22Rv1 (cell line): ENCODE measurements at regions not wholly inside any gene's neighbourhood (a gene's known extent, or its start where the extent isn't known, plus 50 kb on each side); places are given as distances from the start of the nearest gene placed in this dataset.

Source experiments
- H3K27ac ChIP-seq: fragments of 450-650 bp; 2 replicates; pipeline ENCODE4 v1.5.1; 2017
- ZFX ChIP-seq: fragments of 450-650 bp; IDR thresholded peaks from 2 replicates; pipeline ENCODE4 v1.6.1; 2017; ENCODE audit warnings: antibody characterized with exemption, borderline replicate concordance
- TF ChIP-seq, protein P1 (sequence below): fragments of 450-650 bp; IDR thresholded peaks from 2 replicates; pipeline ENCODE4 v1.5.1; 2017; ENCODE audit warnings: mild to moderate bottlenecking

DNA sequence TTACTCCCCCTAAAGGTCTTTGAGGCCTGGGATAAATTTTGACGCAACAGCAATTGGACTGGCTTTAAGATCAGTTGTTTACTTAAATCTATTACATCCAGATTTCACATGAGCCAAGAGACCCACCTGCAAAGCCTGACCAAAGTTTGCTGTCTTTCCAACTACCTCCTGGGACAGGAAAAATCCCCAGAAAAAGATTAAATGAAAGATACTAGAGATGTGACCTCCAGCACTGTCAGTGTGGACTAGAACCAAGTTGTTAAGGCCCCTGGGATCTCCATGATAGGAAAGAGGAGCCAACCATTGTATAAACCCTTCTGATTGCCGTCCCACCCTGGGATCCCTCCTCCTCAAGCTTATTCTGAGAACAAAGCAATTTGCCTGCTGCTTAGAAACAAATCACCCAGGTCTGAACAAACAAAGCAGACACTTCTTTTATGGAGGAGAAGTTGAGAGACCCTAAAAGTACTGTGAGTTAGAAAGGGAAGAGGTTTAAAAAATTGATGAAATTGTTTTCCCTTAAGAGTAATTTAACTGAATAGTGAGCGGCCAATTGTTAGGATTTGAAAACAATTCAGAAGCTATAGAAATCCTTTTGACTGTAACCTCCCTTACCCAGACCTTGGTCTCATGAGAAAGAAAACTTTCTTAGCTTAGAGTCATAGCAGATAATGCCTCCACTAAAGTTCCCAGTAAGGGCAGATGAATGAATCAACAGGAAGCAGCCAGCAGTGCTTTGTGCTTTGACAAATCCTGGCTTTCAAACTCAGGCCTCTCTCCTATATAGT lies 255.2 kb downstream of the TMEM167A start:
- H3K27ac ChIP-seq, result no peak overlapping the region
- TF ChIP-seq ZFX, result no peak
- TF ChIP-seq, protein P1, sequence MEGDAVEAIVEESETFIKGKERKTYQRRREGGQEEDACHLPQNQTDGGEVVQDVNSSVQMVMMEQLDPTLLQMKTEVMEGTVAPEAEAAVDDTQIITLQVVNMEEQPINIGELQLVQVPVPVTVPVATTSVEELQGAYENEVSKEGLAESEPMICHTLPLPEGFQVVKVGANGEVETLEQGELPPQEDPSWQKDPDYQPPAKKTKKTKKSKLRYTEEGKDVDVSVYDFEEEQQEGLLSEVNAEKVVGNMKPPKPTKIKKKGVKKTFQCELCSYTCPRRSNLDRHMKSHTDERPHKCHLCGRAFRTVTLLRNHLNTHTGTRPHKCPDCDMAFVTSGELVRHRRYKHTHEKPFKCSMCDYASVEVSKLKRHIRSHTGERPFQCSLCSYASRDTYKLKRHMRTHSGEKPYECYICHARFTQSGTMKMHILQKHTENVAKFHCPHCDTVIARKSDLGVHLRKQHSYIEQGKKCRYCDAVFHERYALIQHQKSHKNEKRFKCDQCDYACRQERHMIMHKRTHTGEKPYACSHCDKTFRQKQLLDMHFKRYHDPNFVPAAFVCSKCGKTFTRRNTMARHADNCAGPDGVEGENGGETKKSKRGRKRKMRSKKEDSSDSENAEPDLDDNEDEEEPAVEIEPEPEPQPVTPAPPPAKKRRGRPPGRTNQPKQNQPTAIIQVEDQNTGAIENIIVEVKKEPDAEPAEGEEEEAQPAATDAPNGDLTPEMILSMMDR, result no peak

DNA sequence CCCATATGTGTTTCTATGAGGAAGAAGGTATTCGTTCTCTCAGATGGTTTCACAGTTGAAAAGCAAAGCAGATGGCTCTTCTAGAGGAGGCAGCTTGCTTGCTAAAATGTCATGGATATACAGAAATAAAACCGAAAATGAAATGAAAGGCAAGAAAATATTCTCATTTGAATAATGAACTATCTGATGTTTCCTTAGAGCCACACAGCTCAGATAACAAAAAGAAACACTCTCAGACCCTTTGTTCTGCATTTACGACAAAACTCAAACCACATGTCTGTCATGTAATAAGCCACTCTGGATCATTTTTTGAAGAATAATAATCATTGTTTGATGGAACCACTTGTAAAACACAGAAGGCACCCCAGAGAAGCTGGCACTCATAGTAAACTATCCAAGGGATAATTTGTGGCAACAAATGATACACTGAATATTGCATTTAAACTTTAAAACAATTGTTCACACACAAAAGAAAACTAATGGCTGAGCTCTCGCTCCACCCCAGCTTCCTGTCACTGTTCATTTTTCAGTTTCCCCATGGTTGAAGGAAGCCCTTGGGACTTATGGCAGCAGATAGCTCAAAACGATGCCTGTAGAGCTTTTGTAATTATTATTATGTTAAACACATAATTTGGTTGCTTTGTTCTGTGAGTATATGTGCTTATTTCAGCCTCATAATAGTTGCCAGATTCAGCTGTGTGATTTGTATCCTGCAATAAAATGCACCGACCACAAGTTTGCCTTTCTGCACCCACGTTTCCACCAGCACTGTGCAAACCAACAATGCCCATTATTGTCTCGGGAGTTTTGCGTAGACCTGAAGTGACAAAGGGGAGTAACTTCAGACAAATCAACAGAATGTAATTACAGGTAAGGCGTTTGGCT lies 256.0 kb downstream of the TMEM167A start:
- no peak for TF ChIP-seq ZFX
- TF ChIP-seq, protein P1, result no peak
- no peak overlapping the region for H3K27ac ChIP-seq

DNA sequence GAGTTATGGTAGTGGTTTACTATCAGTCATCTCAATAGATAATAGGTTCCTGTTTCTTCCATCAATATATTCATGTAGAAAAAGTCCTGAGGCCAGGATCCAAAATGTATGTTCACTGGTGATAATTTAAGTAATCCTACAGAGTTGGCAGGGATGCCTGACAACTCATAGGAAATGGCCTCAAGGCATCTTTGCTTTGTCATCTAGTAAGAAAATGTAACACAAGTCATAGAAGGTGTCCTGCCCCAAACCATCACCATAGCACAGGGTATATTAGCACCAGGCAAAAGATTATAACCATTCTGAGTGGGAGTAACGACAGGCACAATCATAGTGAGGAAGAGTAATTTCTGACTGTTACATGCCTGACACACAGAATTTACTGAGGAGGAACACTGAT lies 257.0 kb downstream of the TMEM167A start:
- H3K27ac ChIP-seq, result no peak overlapping the region
- TF ChIP-seq, protein P1, result no peak
- no peak for TF ChIP-seq ZFX

DNA sequence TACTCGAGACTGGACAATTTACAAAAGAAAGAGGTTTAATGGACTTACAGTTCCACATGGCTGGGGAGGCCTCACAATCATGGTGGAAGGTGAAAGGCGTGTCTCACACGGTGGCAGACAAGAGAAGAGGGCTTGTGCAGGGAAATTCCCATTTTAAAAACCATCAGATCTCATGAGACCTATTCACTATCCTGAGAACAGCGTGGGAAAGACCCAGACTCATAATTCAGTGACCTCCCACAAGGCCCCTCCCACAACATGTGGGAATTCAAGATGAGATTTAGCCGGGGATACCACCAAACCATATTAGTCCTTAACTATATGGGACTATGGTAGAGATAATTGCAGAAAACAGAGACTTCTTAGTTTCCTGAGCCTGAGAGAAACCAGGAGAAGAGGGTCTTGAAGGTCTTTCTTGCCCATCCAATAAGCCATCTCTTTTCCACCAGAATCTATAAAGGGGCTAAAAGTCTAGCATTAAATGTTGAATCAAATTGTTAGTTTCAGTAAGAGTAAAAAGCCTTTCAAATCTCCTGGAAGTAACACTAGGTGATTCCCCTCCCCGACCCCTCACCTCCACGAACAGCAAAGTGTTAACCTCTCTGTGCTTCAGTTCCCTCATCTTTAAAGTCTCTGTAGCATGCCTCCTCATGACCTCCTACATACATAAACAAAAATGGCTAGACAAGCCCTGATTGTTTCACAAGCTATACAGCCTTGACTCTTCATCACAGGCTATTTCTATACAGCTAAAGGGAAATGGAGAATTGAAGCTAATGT lies 259.1 kb downstream of the TMEM167A start:
- no peak for TF ChIP-seq ZFX
- TF ChIP-seq, protein P1, result no peak
- H3K27ac ChIP-seq, result no peak overlapping the region

DNA sequence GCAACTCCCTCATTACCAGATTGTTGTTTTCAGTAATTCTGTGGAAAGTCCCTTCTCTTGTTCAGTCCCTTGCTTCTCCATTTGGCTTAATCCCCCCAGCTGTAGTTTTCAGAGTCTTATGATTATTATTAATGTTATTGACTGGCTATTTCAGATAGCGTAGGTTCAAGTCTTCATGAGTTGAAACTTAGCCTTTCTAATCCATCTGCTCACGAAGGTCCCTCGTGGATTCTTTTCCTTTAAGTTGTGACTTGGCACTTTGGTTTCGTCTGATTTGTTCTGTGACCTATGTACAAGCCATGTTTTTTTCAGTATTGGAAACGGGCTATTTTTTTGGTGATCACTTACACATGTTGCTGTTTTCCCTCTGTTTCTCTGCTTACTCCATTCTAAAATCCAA lies 260.3 kb downstream of the TMEM167A start:
- no peak overlapping the region for H3K27ac ChIP-seq
- TF ChIP-seq, protein P1, result no peak
- TF ChIP-seq ZFX, result no peak

DNA sequence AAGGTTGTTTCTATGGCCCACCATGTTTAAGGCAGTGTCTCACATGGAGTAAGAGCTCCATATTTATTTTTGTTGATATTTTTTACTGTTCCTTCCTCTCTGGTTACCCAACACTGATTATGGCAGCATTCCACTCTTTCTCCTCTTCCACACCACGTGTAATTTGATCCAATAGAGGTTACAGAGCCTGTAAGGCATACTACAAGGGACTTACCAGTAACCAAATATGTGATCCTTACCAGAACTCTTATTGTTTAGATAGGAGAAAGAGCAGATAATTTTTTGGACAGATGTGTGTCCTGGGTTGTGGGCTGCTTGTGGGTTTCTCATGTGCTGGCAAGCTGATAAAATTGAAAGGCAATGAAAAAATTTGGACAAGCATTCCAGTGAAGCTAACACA lies 261.3 kb downstream of the TMEM167A start:
- no peak for TF ChIP-seq ZFX
- TF ChIP-seq, protein P1, result no peak
- H3K27ac ChIP-seq, result no peak overlapping the region
